ENCODE measurements at regions not wholly inside any gene's neighbourhood (a gene's known extent, or its start where the extent isn't known, plus 50 kb on each side); places are given as distances from the start of the nearest gene placed in this dataset.

DNA sequence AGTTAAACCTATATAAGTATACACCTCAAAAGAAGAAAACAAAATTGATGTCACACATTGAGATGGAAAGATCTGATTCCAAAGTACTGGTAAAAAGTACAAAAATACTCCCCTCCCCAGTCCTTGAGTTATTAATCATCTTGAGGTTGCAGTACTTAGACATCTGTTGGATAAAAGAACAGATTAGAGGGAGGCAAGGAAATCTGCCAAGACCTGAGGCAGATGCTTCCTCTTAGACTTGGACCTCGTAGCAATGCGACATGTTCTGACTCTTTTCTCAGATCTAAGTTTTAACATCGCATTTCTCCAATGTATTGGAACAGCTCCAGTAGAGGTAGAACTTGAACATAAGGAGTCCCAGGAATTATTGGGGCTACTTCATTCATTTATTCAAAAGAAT is 187.9 kb upstream of the GRIN2B start:
- no peak for ATAC-seq (ENCODE audit: insufficient read depth, low FRiP score)
- 10 to 38% methylated on average over 3 of the region's 3 CpGs for WGBS, 2 donors

DNA sequence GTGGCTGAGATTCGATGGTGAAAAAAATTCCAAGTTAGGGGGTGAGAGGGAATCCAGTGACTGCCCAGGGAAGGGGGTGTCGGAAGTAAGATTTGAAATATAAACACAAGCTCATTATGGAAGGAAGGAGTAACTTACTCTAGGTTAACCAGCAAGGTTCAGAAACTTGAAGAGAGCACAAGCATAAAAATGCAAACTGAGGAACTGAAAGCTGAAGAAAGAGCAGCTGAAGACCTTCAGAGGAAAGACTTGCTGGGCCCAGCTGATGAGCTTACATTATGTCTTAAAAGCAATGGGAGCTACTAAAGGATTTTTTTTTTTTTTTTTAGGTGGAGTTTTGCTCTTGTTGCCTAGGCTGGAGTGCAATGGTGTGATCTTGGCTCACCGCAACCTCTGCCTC is 189.7 kb upstream of the GRIN2B start:
- TF ChIP-seq, protein P1, sequence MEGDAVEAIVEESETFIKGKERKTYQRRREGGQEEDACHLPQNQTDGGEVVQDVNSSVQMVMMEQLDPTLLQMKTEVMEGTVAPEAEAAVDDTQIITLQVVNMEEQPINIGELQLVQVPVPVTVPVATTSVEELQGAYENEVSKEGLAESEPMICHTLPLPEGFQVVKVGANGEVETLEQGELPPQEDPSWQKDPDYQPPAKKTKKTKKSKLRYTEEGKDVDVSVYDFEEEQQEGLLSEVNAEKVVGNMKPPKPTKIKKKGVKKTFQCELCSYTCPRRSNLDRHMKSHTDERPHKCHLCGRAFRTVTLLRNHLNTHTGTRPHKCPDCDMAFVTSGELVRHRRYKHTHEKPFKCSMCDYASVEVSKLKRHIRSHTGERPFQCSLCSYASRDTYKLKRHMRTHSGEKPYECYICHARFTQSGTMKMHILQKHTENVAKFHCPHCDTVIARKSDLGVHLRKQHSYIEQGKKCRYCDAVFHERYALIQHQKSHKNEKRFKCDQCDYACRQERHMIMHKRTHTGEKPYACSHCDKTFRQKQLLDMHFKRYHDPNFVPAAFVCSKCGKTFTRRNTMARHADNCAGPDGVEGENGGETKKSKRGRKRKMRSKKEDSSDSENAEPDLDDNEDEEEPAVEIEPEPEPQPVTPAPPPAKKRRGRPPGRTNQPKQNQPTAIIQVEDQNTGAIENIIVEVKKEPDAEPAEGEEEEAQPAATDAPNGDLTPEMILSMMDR (IDR thresholded peaks at IDR 0.05; ENCODE audit: control extremely low read depth, extremely low read depth) = no peak
- H3K27ac ChIP-seq (ENCODE audit: low read depth in 1 of 2, low read length in 1 of 2) = no peak overlapping the region
- no peak for ATAC-seq (ENCODE audit: insufficient read depth, low FRiP score)
- 79 to 87% methylated on average over 3 of the region's 3 CpGs for WGBS, 2 donors
- H3K9me3 ChIP-seq (ENCODE audit: control insufficient read depth in 4 of 4, insufficient read depth in 3 of 4, low read length in 3 of 4) = no peaks in the 10 kb centered on the region
- no peaks in the 10 kb centered on the region for H3K27me3 ChIP-seq (ENCODE audit: control insufficient read depth in 3 of 3, insufficient read depth in 3 of 3, low read length in 2 of 3)
- H3K36me3 ChIP-seq (ENCODE audit: control insufficient read depth in 4 of 4, insufficient read depth in 4 of 4, low read length in 4 of 4) = no peaks in the 10 kb centered on the region
- H3K4me3 ChIP-seq = no peak overlapping the region
- no peak for DNase-seq
- no peak overlapping the region for H3K9ac ChIP-seq (ENCODE audit: insufficient read depth in 1 of 2, low read length in 2 of 2)
- H3K4me1 ChIP-seq (ENCODE audit: control insufficient read depth in 5 of 5, insufficient read depth in 5 of 5, low read length in 5 of 5) = no peaks in the 10 kb centered on the region

More for the DNA sequence above, 187.9 kb upstream of the GRIN2B start:
- Histone ChIP-seq H3K4me3 (no peak overlapping the region), H3K36me3 (ENCODE audit: control insufficient read depth in 4 of 4, insufficient read depth in 4 of 4, low read length in 4 of 4) (no peaks in the 10 kb centered on the region), H3K27ac (ENCODE audit: low read depth in 1 of 2, low read length in 1 of 2) (no peak overlapping the region), H3K9me3 (ENCODE audit: control insufficient read depth in 4 of 4, insufficient read depth in 3 of 4, low read length in 3 of 4) (no peaks in the 10 kb centered on the region), H3K4me1 (ENCODE audit: control insufficient read depth in 5 of 5, insufficient read depth in 5 of 5, low read length in 5 of 5) (no peaks in the 10 kb centered on the region), H3K9ac (ENCODE audit: insufficient read depth in 1 of 2, low read length in 2 of 2) (no peak overlapping the region), H3K27me3 (ENCODE audit: control insufficient read depth in 3 of 3, insufficient read depth in 3 of 3, low read length in 2 of 3) (no peaks in the 10 kb centered on the region)
- DNase-seq = no peak
- TF ChIP-seq, protein P1 (IDR thresholded peaks at IDR 0.05; ENCODE audit: control extremely low read depth, extremely low read depth) = no peak

DNA sequence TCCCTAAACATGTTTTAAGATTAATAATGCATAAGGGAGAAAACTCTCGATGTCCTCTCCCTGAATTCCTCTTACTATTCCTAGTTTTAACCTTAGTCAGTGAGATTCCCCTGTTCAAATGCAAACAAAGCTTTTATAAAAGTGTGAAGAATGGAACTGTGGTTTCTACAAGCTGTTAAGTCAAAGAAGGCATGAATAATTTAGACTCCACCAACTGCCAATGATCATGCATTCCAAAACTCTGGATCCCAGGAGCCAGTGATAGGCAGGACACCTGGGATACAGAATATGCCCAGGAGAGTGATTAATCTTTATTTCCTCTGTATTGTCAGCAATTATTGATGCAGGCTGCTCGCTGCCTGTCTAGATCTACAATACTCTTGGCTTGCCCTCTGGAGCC is 190.3 kb upstream of the ATF7IP start:
- Histone ChIP-seq H3K4me3 (no peak overlapping the region), H3K9me3 (ENCODE audit: control insufficient read depth in 4 of 4, insufficient read depth in 3 of 4, low read length in 3 of 4) (peaks cover 0 to 4% (median 0%) of the 10 kb centered on the region in 4 donors), H3K9ac (ENCODE audit: insufficient read depth in 1 of 2, low read length in 2 of 2) (no peak overlapping the region), H3K27me3 (ENCODE audit: control insufficient read depth in 3 of 3, insufficient read depth in 3 of 3, low read length in 2 of 3) (no peaks in the 10 kb centered on the region), H3K36me3 (ENCODE audit: control insufficient read depth in 4 of 4, insufficient read depth in 4 of 4, low read length in 4 of 4) (no peaks in the 10 kb centered on the region), H3K4me1 (ENCODE audit: control insufficient read depth in 5 of 5, insufficient read depth in 5 of 5, low read length in 5 of 5) (no peaks in the 10 kb centered on the region), H3K27ac (ENCODE audit: low read depth in 1 of 2, low read length in 1 of 2) (no peak overlapping the region)
- ATAC-seq (ENCODE audit: insufficient read depth, low FRiP score) (no peak), DNase-seq (no peak)
- TF ChIP-seq, protein P1 (IDR thresholded peaks at IDR 0.05; ENCODE audit: control extremely low read depth, extremely low read depth) = no peak
- 67 to 71% methylated on average over 2 of the region's 2 CpGs for WGBS, 2 donors

All from lung (tissue), 11 donors.